Activated T-helper 1 cell treated with anti-CD3 and anti-CD28 coated beads, Interleukin-12 subunit alpha, Interleukin-12 subunit beta, Interleukin-2, Interleukin-4 antibody, amounts not matched to agents 30 ng/mL and 10 ng/mL and 1 ng/mL, durations not matched to agents 14 hours and 24 hours and 36 hours (primary cell): ENCODE measurements at regions not wholly inside any gene's neighbourhood (a gene's known extent, or its start where the extent isn't known, plus 50 kb on each side); places are given as distances from the start of the nearest gene placed in this dataset.

ENCODE experiments used
- DNase-seq: peaks from one replicate; pipeline ENCODE4 v3.0.0; 2021; ENCODE audit warnings: low spot score
- H3K27ac Mint-ChIP-seq: one replicate; pipeline ENCODE4 v1.8.0; 2021; ENCODE audit warnings: mild to moderate bottlenecking, mixed read lengths
- H3K27me3 Mint-ChIP-seq: one replicate; pipeline ENCODE4 v1.8.0; 2022; ENCODE audit warnings: mild to moderate bottlenecking, moderate library complexity, mixed read lengths; ENCODE audit not compliant: insufficient read depth
- H3K36me3 Mint-ChIP-seq: one replicate; pipeline ENCODE4 v1.8.0; 2021; ENCODE audit warnings: low read depth, mixed read lengths
- H3K4me1 Mint-ChIP-seq: one replicate; pipeline ENCODE4 v1.8.0; 2021; ENCODE audit warnings: low read depth, mixed read lengths
- H3K4me3 Mint-ChIP-seq: one replicate; pipeline ENCODE4 v1.8.0; 2021; ENCODE audit warnings: mild to moderate bottlenecking, moderate library complexity, mixed read lengths
- H3K9me3 Mint-ChIP-seq: one replicate; pipeline ENCODE4 v1.8.0; 2021; ENCODE audit warnings: mixed read lengths
- intact Hi-C: fragments of 100-400 bp; cut with micrococcal nuclease; formaldehyde crosslinking; loops from one replicate; pipeline ENCODE4 v1.15.1; 2024

- no peaks in the 10 kb centered on the region for H3K36me3 Mint-ChIP-seq
- no peaks in the 10 kb centered on the region for H3K27me3 Mint-ChIP-seq
- no peaks in the 10 kb centered on the region for H3K9me3 Mint-ChIP-seq
- no peaks in the 10 kb centered on the region for H3K4me1 Mint-ChIP-seq
- H3K27ac Mint-ChIP-seq = no peak overlapping the region
- no peak for DNase-seq
- intact Hi-C loops = loop anchor here (5.0 kb wide), 1 partner anchor 423 kb away; no protein-coding TSS in a partner anchor
- H3K4me3 Mint-ChIP-seq = no peak overlapping the region
These were observed 283.2 kb upstream of the LYPLAL1 start for GRCh38 chr1:218890451-218890850.

GRCh38 chr1:218891577-218891976 lies 282.1 kb upstream of the LYPLAL1 start:
- no peaks in the 10 kb centered on the region for H3K36me3 Mint-ChIP-seq
- no peaks in the 10 kb centered on the region for H3K9me3 Mint-ChIP-seq
- no peak overlapping the region for H3K4me3 Mint-ChIP-seq
- no peaks in the 10 kb centered on the region for H3K4me1 Mint-ChIP-seq
- no peak overlapping the region for H3K27ac Mint-ChIP-seq
- intact Hi-C loops = loop anchor here (5.0 kb wide), 1 partner anchor 424 kb away; no protein-coding TSS in a partner anchor
- DNase-seq = no peak
- no peaks in the 10 kb centered on the region for H3K27me3 Mint-ChIP-seq

- Mint-ChIP-seq H3K27ac (no peak overlapping the region), H3K27me3 (no peaks in the 10 kb centered on the region), H3K4me3 (no peak overlapping the region), H3K4me1 (no peaks in the 10 kb centered on the region), H3K36me3 (no peaks in the 10 kb centered on the region), H3K9me3 (no peaks in the 10 kb centered on the region)
- no peak for DNase-seq
- intact Hi-C loops = no loop called here
These were observed 278.6 kb upstream of the LYPLAL1 start for GRCh38 chr1:218895064-218895587.

- Mint-ChIP-seq H3K27ac (no peak overlapping the region), H3K4me1 (no peaks in the 10 kb centered on the region), H3K4me3 (no peak overlapping the region), H3K36me3 (no peaks in the 10 kb centered on the region), H3K9me3 (no peaks in the 10 kb centered on the region), H3K27me3 (no peaks in the 10 kb centered on the region)
- no peak for DNase-seq
- intact Hi-C loops = no loop called here
These were observed 277.5 kb upstream of the LYPLAL1 start for GRCh38 chr1:218896202-218896601.

- Mint-ChIP-seq H3K4me3 (no peak overlapping the region), H3K27ac (no peak overlapping the region), H3K36me3 (no peaks in the 10 kb centered on the region), H3K27me3 (no peaks in the 10 kb centered on the region), H3K4me1 (no peaks in the 10 kb centered on the region), H3K9me3 (no peaks in the 10 kb centered on the region)
- intact Hi-C loops = no loop called here
- no peak for DNase-seq
These were observed 274.8 kb upstream of the LYPLAL1 start for GRCh38 chr1:218898921-218899320.

- no peak overlapping the region for H3K27ac Mint-ChIP-seq
- no peak overlapping the region for H3K4me3 Mint-ChIP-seq
- H3K36me3 Mint-ChIP-seq = no peaks in the 10 kb centered on the region
- H3K4me1 Mint-ChIP-seq = no peaks in the 10 kb centered on the region
- H3K9me3 Mint-ChIP-seq = no peaks in the 10 kb centered on the region
- H3K27me3 Mint-ChIP-seq = no peaks in the 10 kb centered on the region
- intact Hi-C loops = no loop called here
- no peak for DNase-seq
These were observed 273.1 kb upstream of the LYPLAL1 start for GRCh38 chr1:218900615-218901014.

GRCh38 chr1:218904416-218904815 lies 269.3 kb upstream of the LYPLAL1 start:
- no peak overlapping the region for H3K27ac Mint-ChIP-seq
- no peak for DNase-seq
- intact Hi-C loops = no loop called here
- no peaks in the 10 kb centered on the region for H3K36me3 Mint-ChIP-seq
- no peak overlapping the region for H3K4me3 Mint-ChIP-seq
- H3K27me3 Mint-ChIP-seq = no peaks in the 10 kb centered on the region
- H3K4me1 Mint-ChIP-seq = no peaks in the 10 kb centered on the region
- no peaks in the 10 kb centered on the region for H3K9me3 Mint-ChIP-seq

GRCh38 chr1:218916720-218917119 lies 257.0 kb upstream of the LYPLAL1 start:
- no peak for DNase-seq
- intact Hi-C loops = no loop called here
- Mint-ChIP-seq H3K4me3 (no peak overlapping the region), H3K4me1 (no peaks in the 10 kb centered on the region), H3K9me3 (no peaks in the 10 kb centered on the region), H3K27ac (no peak overlapping the region), H3K27me3 (no peaks in the 10 kb centered on the region), H3K36me3 (no peaks in the 10 kb centered on the region)

- H3K4me1 Mint-ChIP-seq = no peaks in the 10 kb centered on the region
- H3K27me3 Mint-ChIP-seq = no peaks in the 10 kb centered on the region
- H3K9me3 Mint-ChIP-seq = no peaks in the 10 kb centered on the region
- no peaks in the 10 kb centered on the region for H3K36me3 Mint-ChIP-seq
- no peak for DNase-seq
- H3K27ac Mint-ChIP-seq = no peak overlapping the region
- no peak overlapping the region for H3K4me3 Mint-ChIP-seq
- intact Hi-C loops = no loop called here
These were observed 256.0 kb upstream of the LYPLAL1 start for GRCh38 chr1:218917656-218918055.

- intact Hi-C loops = no loop called here
- Mint-ChIP-seq H3K36me3 (no peaks in the 10 kb centered on the region), H3K27me3 (no peaks in the 10 kb centered on the region), H3K4me3 (no peak overlapping the region), H3K4me1 (no peaks in the 10 kb centered on the region), H3K27ac (no peak overlapping the region), H3K9me3 (no peaks in the 10 kb centered on the region)
- no peak for DNase-seq
These were observed 247.9 kb upstream of the LYPLAL1 start for GRCh38 chr1:218925777-218926176.

GRCh38 chr1:218926631-218927030 lies 247.0 kb upstream of the LYPLAL1 start:
- no peak overlapping the region for H3K4me3 Mint-ChIP-seq
- no peaks in the 10 kb centered on the region for H3K36me3 Mint-ChIP-seq
- peaks cover 1% of the 10 kb centered on the region for H3K27me3 Mint-ChIP-seq
- H3K4me1 Mint-ChIP-seq = no peaks in the 10 kb centered on the region
- H3K27ac Mint-ChIP-seq = no peak overlapping the region
- no peak for DNase-seq
- no peaks in the 10 kb centered on the region for H3K9me3 Mint-ChIP-seq
- intact Hi-C loops = no loop called here

- Mint-ChIP-seq H3K9me3 (no peaks in the 10 kb centered on the region), H3K36me3 (no peaks in the 10 kb centered on the region)
- intact Hi-C loops = no loop called here
These were observed 243.7 kb upstream of the LYPLAL1 start for GRCh38 chr1:218930000-218930399.

GRCh38 chr1:218930472-218931241 lies 243.0 kb upstream of the LYPLAL1 start:
- Mint-ChIP-seq H3K9me3 (no peaks in the 10 kb centered on the region), H3K27ac (no peak overlapping the region)
- intact Hi-C loops = no loop called here

More at GRCh38 chr1:218930000-218930399, 243.7 kb upstream of the LYPLAL1 start:
- H3K27me3 Mint-ChIP-seq = peaks cover 1% of the 10 kb centered on the region
- no peaks in the 10 kb centered on the region for H3K4me1 Mint-ChIP-seq
- no peak overlapping the region for H3K4me3 Mint-ChIP-seq
- no peak overlapping the region for H3K27ac Mint-ChIP-seq
- no peak for DNase-seq

More at GRCh38 chr1:218930472-218931241, 243.0 kb upstream of the LYPLAL1 start:
- Mint-ChIP-seq H3K27me3 (peaks cover 1% of the 10 kb centered on the region), H3K4me1 (no peaks in the 10 kb centered on the region), H3K4me3 (no peak overlapping the region), H3K36me3 (no peaks in the 10 kb centered on the region)
- no peak for DNase-seq
